Stimulated activated CD8-positive, alpha-beta memory T cell treated with anti-CD3 and anti-CD28 coated beads, Interleukin-2, amount 100 ng/mL, for 48 hours (primary cell): ENCODE measurements at regions not wholly inside any gene's neighbourhood (a gene's known extent, or its start where the extent isn't known, plus 50 kb on each side); places are given as distances from the start of the nearest gene placed in this dataset.
"Not testable (repeated sequence)": the region's sequence is repeated elsewhere in the genome, so short reads cannot be mapped to it uniquely, and the experiment has no call there.

Experiments
- DNase-seq, 2 donors: peaks; one replicate each; pipeline ENCODE4 v3.0.0-alpha.2; 2020; ENCODE audit warnings: low read depth in 2 of 2

DNA sequence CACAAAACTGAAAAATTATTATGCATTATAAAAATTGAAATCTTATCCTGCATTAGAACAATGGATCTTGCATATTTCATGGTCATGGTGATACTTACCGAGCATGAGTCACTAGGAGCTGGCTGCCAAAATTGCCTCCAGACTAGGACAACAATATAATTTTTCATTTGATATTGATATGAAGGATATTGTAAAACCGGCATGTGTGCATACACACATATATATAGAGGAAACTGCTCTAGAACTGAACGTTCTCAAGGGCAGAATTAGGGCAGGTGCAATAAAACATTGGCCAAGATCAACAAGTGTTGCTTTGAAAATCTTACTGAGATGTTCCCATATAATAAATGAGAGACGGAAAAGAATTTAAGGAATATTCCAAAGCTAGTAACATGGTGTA lies 319.4 kb upstream of the POU1F1 start:
- no peak for DNase-seq

- no peak for DNase-seq
Measured at GRCh38 chr3:87581240-87581639, 304.9 kb upstream of the POU1F1 start.

- DNase-seq = no peak
Measured at GRCh38 chr3:87576752-87577151, 300.4 kb upstream of the POU1F1 start.

DNA sequence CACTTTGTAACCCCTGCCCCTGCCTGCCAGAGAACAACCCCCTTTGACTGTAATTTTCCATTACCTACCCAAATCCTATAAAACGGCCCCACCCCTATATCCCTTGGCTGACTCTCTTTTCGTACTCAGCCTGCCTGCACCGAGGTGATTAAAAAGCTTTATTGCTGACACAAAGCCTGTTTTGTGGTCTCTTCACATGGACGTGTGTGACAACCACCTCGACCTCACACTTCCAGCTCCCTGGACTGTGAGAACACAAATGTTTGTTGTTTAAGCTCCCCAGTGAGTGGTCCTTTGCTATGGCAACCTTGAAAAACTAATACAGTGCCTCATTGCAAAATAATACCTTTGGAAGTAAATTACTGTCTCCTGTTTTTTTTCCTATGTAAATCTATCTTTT lies 299.2 kb upstream of the POU1F1 start:
- no peak for DNase-seq

DNA sequence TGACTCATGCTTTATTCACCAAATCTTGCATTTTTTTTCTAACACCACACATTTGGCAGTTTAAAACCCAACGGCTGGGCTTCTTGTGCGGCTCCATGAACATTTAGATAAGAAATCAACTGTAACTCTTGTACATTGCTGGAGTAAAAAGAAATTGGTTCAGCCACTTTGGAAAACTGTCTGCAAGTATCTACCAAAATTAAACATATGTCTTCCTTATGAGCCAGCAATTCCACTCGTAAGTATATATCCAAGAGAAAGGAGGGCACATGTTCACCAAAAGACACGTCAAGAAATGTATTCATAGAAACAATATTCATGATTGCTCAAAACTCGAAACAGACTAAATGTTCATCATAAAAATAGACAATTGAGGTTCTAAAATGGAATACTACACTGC lies 291.9 kb upstream of the POU1F1 start:
- DNase-seq = no peak

- no peak for DNase-seq
Measured at GRCh38 chr3:87564438-87564837, 288.1 kb upstream of the POU1F1 start.

DNA sequence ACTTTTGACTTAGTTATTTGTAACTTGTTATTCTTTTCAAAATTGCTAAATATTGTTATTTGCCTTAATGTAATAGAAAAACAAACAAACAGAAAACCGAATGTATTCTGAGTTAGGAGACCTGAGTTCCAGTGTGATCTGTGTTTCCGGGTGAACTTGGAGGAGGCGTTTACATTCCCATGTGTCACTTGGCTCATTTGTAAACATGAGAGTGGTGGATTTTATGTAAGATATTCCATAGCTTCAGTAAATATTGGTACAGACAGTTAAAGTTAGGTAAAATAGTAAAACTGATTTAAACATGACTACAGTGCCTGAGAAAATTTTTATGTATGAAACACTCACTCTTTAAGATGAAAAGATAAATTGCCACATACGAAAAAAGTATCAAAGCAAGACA lies 287.3 kb upstream of the POU1F1 start:
- no peak for DNase-seq

DNA sequence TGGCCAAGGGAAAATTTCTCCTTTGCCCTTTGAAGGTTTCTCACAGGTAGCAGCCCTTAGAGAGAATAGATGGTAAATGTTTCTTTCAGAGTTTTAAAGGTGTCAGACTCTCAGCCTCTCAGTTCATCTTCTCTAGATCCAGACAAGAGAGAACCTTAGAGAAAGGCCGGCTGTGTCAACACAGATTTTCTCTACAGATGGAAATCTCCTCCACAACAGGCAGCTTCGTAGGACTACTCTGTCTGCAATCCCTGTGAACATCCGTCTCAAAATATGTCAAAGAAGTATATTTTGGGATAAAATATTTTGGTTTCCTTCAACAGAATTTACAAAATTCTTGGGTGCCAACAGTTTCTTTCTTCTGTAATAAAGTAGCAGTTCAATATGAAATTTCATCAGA lies 282.1 kb upstream of the POU1F1 start:
- DNase-seq = no peak

GRCh38 chr3:87555290-87555689 lies 278.9 kb upstream of the POU1F1 start:
- no peak for DNase-seq

GRCh38 chr3:87553058-87553457 lies 276.7 kb upstream of the POU1F1 start:
- DNase-seq = no peak

GRCh38 chr3:87550892-87551291 lies 274.5 kb upstream of the POU1F1 start:
- no peak for DNase-seq

DNA sequence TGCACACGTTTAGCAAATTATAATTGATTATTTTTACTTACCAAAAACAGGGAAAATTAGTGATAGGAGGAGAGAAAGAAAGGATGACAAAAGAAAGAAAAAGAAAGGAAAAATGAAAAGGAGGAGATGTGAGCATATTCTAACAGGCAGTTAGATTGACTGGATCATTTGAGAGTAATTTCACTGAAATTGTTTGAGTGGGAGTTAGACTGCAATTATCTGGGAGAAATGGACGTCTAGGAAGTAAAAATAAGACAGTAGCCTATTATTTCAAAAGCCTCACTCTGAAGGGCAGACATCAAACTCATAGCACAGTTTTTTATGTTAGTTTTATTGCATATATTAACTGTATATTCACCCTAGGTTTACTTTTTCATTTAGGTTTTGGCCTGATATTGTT lies 272.8 kb upstream of the POU1F1 start:
- no peak for DNase-seq

- DNase-seq = no peak
Measured at GRCh38 chr3:87548271-87548670, 271.9 kb upstream of the POU1F1 start.

GRCh38 chr3:87546216-87546615 lies 269.8 kb upstream of the POU1F1 start:
- DNase-seq = no peak

GRCh38 chr3:87543408-87543807 lies 267.0 kb upstream of the POU1F1 start:
- DNase-seq = not testable (repeated sequence)

GRCh38 chr3:87541723-87542122 lies 265.3 kb upstream of the POU1F1 start:
- no peak for DNase-seq

DNA sequence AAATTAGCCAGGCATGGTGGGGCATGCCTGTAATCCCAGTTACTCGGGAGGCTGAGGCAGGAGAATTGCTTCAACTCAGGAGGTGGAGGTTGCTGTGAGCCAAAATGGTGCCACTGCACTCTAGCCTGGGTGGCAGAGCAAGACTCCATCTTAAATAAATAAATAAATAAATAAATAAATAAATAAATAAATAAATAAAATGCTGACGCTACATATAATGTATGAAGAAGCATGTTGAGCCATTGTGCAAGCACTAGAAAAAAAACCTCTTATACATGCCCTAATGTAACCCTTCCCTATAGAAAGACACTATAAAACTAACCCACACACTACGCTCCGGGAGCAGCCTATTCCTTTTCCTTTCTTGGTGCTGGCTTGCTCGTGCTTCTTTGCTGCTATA lies 262.3 kb upstream of the POU1F1 start:
- not testable (repeated sequence) for DNase-seq

DNA sequence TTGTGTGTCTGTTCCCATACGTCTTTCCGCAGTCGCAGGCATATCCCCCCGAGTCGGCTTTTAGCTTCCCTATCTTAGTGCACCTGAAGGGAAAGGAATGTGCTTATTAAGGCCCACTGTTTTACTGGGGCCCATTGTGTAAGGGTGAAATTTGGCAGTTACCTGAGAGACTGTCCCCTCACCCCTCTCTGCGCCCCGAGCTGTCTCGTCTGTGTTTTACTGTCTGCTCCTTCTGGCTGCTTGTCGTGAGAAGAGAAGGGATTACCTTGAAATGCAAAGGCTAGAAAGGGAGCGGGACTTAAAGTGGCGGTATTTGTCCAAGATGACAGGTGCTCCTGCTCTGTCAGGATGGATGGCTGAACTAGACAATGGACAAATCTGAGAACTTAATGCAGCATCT lies 233.0 kb upstream of the POU1F1 start:
- DNase-seq = no peak

GRCh38 chr3:87508921-87509320 lies 232.5 kb upstream of the POU1F1 start:
- no peak for DNase-seq

GRCh38 chr3:87507753-87508152 lies 231.4 kb upstream of the POU1F1 start:
- no peak for DNase-seq

DNA sequence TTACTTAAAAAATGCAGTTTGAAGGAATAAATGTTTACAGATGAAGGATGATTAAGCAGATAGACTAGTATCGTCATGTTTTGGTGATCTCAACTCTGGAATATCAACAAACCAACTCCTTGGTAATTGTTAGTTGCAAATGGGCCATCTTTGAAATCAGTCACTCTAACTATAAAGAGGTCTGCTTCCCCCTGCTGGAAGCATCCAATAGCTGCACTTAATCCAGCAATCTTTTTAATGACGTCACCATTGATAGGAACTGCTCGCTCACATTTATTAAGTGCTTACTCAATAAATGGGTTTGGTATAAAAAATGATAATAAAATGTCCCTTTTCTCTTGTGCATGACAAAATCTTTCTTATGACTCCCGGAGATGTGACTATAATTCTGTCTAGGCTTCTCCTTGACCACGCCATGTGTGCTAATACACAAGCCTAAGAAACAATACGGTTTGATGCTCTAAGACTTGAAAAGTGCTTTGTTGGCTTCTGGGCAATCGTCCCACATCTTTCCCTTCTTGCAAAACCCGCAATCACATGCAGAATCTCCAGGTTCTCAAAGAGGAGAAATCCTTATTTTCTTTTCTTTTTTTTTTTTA lies 227.6 kb upstream of the POU1F1 start:
- DNase-seq = no peak

DNA sequence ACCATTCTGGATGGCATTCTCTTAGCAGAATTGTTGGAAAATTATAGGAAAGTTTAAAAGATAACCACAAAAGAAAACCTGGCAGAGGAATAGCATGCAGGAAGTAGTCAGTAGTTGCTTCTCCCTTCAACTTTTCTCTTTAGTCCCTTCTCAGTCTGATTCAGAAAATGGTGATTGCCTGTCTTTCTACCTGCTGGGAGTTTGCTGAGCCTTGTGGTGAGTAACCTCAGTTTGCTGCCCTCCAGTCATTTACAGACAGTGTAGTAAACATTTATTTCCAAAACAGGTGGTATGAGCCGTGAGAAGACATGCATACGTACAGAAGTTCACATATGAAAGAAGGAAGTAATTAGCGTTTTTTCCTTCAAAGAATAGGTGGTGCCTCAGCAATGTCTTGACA lies 224.7 kb upstream of the POU1F1 start:
- DNase-seq = no peak

DNA sequence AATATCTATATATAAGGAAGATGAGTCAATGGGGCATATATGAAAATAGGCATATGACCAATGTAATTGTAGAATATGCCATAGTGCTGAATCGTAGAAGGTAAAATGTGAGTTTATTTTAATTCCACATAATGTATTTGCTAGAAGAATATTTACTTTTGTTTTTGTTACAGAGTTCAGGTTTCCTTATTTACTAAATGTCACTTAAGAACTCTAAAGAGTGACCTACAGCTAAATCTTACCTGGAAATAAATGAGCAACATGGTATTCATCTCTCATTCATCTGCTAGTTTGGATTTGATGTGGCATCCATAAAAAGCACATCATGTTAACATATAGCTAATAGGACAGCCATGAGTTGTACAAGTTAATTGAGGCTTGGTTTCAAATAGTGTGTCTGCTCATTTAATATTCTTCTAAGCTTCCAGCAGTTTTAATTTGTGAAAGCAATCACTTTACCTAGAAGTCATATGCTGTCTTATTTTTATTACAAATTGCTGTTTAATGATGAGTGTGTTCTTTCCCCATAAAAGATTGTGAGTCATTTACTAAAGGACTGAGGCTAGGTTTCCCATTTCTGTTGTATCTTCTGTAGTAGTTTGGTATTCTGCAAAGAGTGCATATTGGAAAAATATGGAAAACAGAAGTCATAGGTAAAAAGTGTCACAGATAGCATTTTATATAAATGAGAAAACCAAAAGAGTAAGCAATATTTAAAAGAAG lies 222.1 kb upstream of the POU1F1 start:
- no peak for DNase-seq

DNA sequence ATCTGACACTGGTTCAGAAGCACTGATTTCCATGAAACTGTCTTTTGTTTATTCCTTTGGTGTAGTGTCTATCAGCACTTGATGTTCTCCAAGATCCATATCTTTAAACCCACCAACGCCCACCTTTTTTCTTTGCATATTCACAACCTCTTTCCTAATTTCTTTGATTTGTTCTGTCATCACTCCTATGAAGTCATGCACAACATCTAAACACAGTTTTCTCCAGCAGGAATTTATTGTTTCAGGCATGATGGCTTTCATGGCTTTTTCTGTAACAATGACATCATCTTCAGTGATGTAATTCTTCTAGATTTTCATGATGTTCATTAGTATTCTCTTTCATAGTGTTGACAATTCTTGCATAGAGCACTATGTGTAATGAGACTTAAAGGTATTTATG lies 219.6 kb upstream of the POU1F1 start:
- no peak for DNase-seq
